Heart right ventricle (tissue), 16 donors: ENCODE measurements at regions not wholly inside any gene's neighbourhood (a gene's known extent, or its start where the extent isn't known, plus 50 kb on each side); places are given as distances from the start of the nearest gene placed in this dataset.
"Not testable (repeated sequence)": the region's sequence is repeated elsewhere in the genome, so short reads cannot be mapped to it uniquely, and the experiment has no call there.

Source experiments
- ATAC-seq, 8 donors: fragments of 200-7000 bp; cut with Tn5 transposase; one replicate each; pipeline ENCODE4 v1.9.1; 2020; ENCODE audit warnings: mild to moderate bottlenecking in 8 of 8, moderate library complexity in 8 of 8, moderate number of reproducible peaks in 1 of 8
- DNase-seq, 2 donors: peaks; one replicate each; pipeline ENCODE4 v3.0.0-alpha.2; 2020
- H3K27ac ChIP-seq, 10 donors: fragments of 200-600 bp; sonication (generic) in 2 of 10; one replicate each; pipeline versions ENCODE4 v1.5.0 to v1.8.0; 2020 to 2022; ENCODE audit warnings: mild to moderate bottlenecking in 3 of 10
- H3K27me3 ChIP-seq, 7 donors: fragments of 200-600 bp; one replicate each; pipeline ENCODE4 v1.8.0; 2021 to 2022; ENCODE audit warnings: mild to moderate bottlenecking in 2 of 7
- H3K36me3 ChIP-seq, 9 donors: fragments of 200-600 bp; sonication (generic) in 1 of 9; one replicate each; pipeline versions ENCODE4 v1.5.0 to v1.8.0; 2020 to 2022; ENCODE audit warnings: mild to moderate bottlenecking in 2 of 9
- H3K4me1 ChIP-seq, 9 donors: fragments of 200-600 bp; sonication (generic) in 1 of 9; one replicate each; pipeline versions ENCODE4 v1.5.0 to v1.8.0; 2020 to 2022; ENCODE audit warnings: mild to moderate bottlenecking in 4 of 9
- H3K4me3 ChIP-seq, 10 donors: fragments of 200-600 bp; sonication (generic) in 2 of 10; one replicate each; pipeline versions ENCODE4 v1.5.0 to v1.8.0; 2020 to 2022; ENCODE audit warnings: mild to moderate bottlenecking in 7 of 10, moderate library complexity in 2 of 10
- H3K9me3 ChIP-seq, 11 donors: fragments of 200-600 bp in 10 of 11; sonication (generic) in 2 of 11; one replicate each; pipeline versions ENCODE4 v1.5.0 to v1.8.0; 2013 to 2022; ENCODE audit warnings: mild to moderate bottlenecking in 2 of 11, control low read depth in 1 of 11, moderate library complexity in 1 of 11
- WGBS, 2 donors: extraction: QIAGEN DNeasy Blood & Tissue Kit; methylation state at CpG; one replicate each; pipeline ENCODE4 v1.1.7; 2013; ENCODE audit warnings: inconsistent platforms in 1 of 2; 5-methylcytosine and 5-hydroxymethylcytosine counted together
- intact Hi-C, 10 donors: fragments of 100-400 bp; cut with DNase I; formaldehyde crosslinking; loops; one replicate each; pipeline versions ENCODE4 v1.11.1 to v1.14.2; 2022
- TF ChIP-seq, protein P1 (sequence below), 9 donors: fragments of 200-600 bp; sonication (generic) in 2 of 9; IDR thresholded peaks; one replicate each; pipeline versions ENCODE4 v1.5.0 to v1.8.0; 2021 to 2022; ENCODE audit warnings: antibody characterized with exemption in 9 of 9, mild to moderate bottlenecking in 5 of 9, moderate library complexity in 1 of 9
- donor health status: Arrhythmogenic right ventricular cardiomyopathy.
- donor health status: ischemic (EF 13 %, LVEDD 7.1; RV severe dilation, severe dysfunction).
- donor health status: healthy with polysubstance abuse.
- donor health status: DM: no; HTN: yes; CAD: no.
- donor health status: DM: no; HTN: no; CAD: no.
- donor health status: ischemic (EF 25% LVEDD 6.9; RV normal size, moderate dysfunction).
- donor health status: ischemic (EF 25% LVEDD 5.7; RV mildly dilated, moderate dysfunction).
- donor health status: healthy.
- donor health status: DM: yes; HTN: yes; CAD: no.
- donor health status: Ischemic cardiomyopathy.
- donor health status: ischemic (EF 35%, LVEDD 5.7; RV mildly dilated, moderate dysfunction).
- donor health status: nonischemic (EF 11% LVEDD 7.7; RV severe dilation, severe dysfunction).
- donor health status: DM: yes; HTN: yes; CAD: no.
- donor health status: PGD.
- donor health status: ischemic (EF 29% LVEDD 5.4; RV normal size, mild dysfunction).
- donor health status: nonischemic (EF 23%, LVEDD 6.1; RV moderate dilation, normal function).

GRCh38 chr10:52949899-52950298 is 177.3 kb upstream of the MBL2 start:
- WGBS, 2 donors, result 75 to 78% methylated on average over 13 of the region's 13 CpGs
- Histone ChIP-seq H3K9me3 (no peaks in the 10 kb centered on the region), H3K4me1 (no peaks in the 10 kb centered on the region), H3K36me3 (no peaks in the 10 kb centered on the region), H3K27me3 (no peaks in the 10 kb centered on the region), H3K4me3 (no peak overlapping the region), H3K27ac (no peak overlapping the region)
- DNase-seq (no peak), ATAC-seq (no peak)
- intact Hi-C loops, result no loop called here
- TF ChIP-seq, protein P1, sequence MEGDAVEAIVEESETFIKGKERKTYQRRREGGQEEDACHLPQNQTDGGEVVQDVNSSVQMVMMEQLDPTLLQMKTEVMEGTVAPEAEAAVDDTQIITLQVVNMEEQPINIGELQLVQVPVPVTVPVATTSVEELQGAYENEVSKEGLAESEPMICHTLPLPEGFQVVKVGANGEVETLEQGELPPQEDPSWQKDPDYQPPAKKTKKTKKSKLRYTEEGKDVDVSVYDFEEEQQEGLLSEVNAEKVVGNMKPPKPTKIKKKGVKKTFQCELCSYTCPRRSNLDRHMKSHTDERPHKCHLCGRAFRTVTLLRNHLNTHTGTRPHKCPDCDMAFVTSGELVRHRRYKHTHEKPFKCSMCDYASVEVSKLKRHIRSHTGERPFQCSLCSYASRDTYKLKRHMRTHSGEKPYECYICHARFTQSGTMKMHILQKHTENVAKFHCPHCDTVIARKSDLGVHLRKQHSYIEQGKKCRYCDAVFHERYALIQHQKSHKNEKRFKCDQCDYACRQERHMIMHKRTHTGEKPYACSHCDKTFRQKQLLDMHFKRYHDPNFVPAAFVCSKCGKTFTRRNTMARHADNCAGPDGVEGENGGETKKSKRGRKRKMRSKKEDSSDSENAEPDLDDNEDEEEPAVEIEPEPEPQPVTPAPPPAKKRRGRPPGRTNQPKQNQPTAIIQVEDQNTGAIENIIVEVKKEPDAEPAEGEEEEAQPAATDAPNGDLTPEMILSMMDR (IDR thresholded peaks at IDR 0.05), result no peak

- WGBS, 2 donors, result 69 to 80% methylated on average over 5 of the region's 5 CpGs
- Histone ChIP-seq H3K36me3 (no peaks in the 10 kb centered on the region), H3K27ac (no peak overlapping the region), H3K4me1 (no peaks in the 10 kb centered on the region), H3K27me3 (no peaks in the 10 kb centered on the region), H3K4me3 (no peak overlapping the region), H3K9me3 (no peaks in the 10 kb centered on the region)
- ATAC-seq (no peak), DNase-seq (no peak)
- intact Hi-C loops, result no loop called here
- TF ChIP-seq, protein P1 (IDR thresholded peaks at IDR 0.05), result no peak
These were observed 173.9 kb upstream of the MBL2 start for GRCh38 chr10:52946486-52946885.

GRCh38 chr10:52945521-52945920 is 172.9 kb upstream of the MBL2 start:
- ATAC-seq, H3K4me1 ChIP-seq, intact Hi-C loops, H3K9me3 ChIP-seq, H3K4me3 ChIP-seq, DNase-seq, H3K27me3 ChIP-seq, H3K27ac ChIP-seq, H3K36me3 ChIP-seq: not testable (repeated sequence)
- WGBS, 2 donors, result 85% methylated on average over 4 of the region's 4 CpGs

DNA sequence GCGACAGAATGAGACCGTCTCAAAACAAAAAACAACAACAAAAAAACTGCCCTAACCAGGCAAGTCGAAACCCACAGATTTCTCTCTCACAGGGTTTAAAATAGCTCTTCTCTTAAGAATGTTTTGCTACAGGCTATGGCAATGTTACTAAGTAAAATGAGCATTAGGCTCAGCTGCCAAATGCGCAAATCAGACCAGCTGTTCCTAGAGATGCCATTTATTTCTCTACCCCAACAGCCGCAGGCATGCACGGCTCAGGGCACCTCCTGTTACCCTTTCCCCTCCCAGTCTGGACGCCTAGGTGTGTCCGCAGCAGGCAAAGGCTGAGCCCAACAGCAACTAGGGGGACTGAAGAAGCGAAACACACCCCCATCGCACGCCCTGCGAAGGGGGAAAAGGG is 168.3 kb upstream of the MBL2 start:
- no peak for ATAC-seq
- intact Hi-C loops, result no loop called here
- 91% methylated on average over 12 of the region's 12 CpGs for WGBS, 2 donors

GRCh38 chr10:52939894-52940293 is 167.3 kb upstream of the MBL2 start:
- DNase-seq, result no peak
- 93% methylated on average over 12 of the region's 12 CpGs for WGBS, 2 donors
- H3K27me3 ChIP-seq, result no peaks in the 10 kb centered on the region
- H3K9me3 ChIP-seq, result no peaks in the 10 kb centered on the region
- H3K4me1 ChIP-seq, result no peaks in the 10 kb centered on the region
- ATAC-seq, result no peak
- no peaks in the 10 kb centered on the region for H3K36me3 ChIP-seq
- H3K27ac ChIP-seq, result no peak overlapping the region
- intact Hi-C loops, result no loop called here
- H3K4me3 ChIP-seq, result no peak overlapping the region
- TF ChIP-seq, protein P1 (IDR thresholded peaks at IDR 0.05), result no peak

More for the DNA sequence above, 168.3 kb upstream of the MBL2 start:
- no peak for DNase-seq
- no peak overlapping the region for H3K4me3 ChIP-seq
- no peaks in the 10 kb centered on the region for H3K27me3 ChIP-seq
- H3K27ac ChIP-seq, result no peak overlapping the region
- no peaks in the 10 kb centered on the region for H3K4me1 ChIP-seq
- no peaks in the 10 kb centered on the region for H3K36me3 ChIP-seq
- TF ChIP-seq, protein P1 (IDR thresholded peaks at IDR 0.05), result no peak
- H3K9me3 ChIP-seq, result no peaks in the 10 kb centered on the region
